ENCODE measurements at regions not wholly inside any gene's neighbourhood (a gene's known extent, or its start where the extent isn't known, plus 50 kb on each side); places are given as distances from the start of the nearest gene placed in this dataset.

GRCh38 chr18:3347286-3347803 is 85.4 kb downstream of the MYL12B start:
- no peak overlapping the region for H2AFZ ChIP-seq (ENCODE audit: low read depth, low read length)
- no peak overlapping the region for H3K4me2 ChIP-seq (ENCODE audit: insufficient read depth, low read length)
- BruUV-seq (replicated peaks): no TSS peak
- intact Hi-C loops (cut with micrococcal nuclease) (no loop called here), dilution Hi-C loops (cut with MboI; ENCODE audit: extremely low pct_ligation_motif_present, low sequenced_read_pairs) (no loop called here)
- no peaks in the 10 kb centered on the region for H3K36me3 ChIP-seq (ENCODE audit: control insufficient read depth in 2 of 2, extremely low read depth in 1 of 2, insufficient read depth in 2 of 2, low read length in 2 of 2)
- DNase-seq (ENCODE audit: low read depth, low spot score) (no peak), FAIRE-seq (no peak)
- no peak overlapping the region for H3K9ac ChIP-seq (replicated peaks; ENCODE audit: extremely low read depth, insufficient read depth, low read length)
- H3K79me2 ChIP-seq (ENCODE audit: control insufficient read depth, insufficient read depth, low read length): no peaks in the 10 kb centered on the region
- POLR2A ChIA-PET: interaction anchor here (0.6 kb wide), 1 partner anchor 60 kb away, joined by 3 read pairs; no protein-coding TSS in a partner anchor
- CTCF ChIA-PET: no interaction called here
- no peak overlapping the region for H3K27ac ChIP-seq (ENCODE audit: insufficient read depth, low read depth, low read length)
- H3K4me1 ChIP-seq (ENCODE audit: control insufficient read depth, extremely low read depth, insufficient read depth, low read length): no peaks in the 10 kb centered on the region
- no peaks in the 10 kb centered on the region for H3K9me1 ChIP-seq (replicated peaks; ENCODE audit: control insufficient read depth, extremely low read depth, insufficient read depth, low read length)
- H4K20me1 ChIP-seq (replicated peaks; ENCODE audit: control insufficient read depth, extremely low read depth, insufficient read depth, low read length): no peaks in the 10 kb centered on the region
- TF ChIP-seq EZH2 (IDR thresholded peaks at IDR 0.05; ENCODE audit: borderline replicate concordance, low read depth, low read length, severe bottlenecking) (no peak), MYC (IDR thresholded peaks at IDR 0.05; ENCODE audit: low read depth, low read length) (no peak), FOS (IDR thresholded peaks at IDR 0.05; ENCODE audit: borderline replicate concordance, insufficient read depth, low read length) (no peak), JUN (IDR thresholded peaks at IDR 0.05; ENCODE audit: borderline replicate concordance, insufficient read depth, insufficient read length, low read depth) (no peak), POLR2A (IDR thresholded peaks at IDR 0.05; ENCODE audit: low read depth, low read length) (no peak), MAX (IDR thresholded peaks at IDR 0.05; ENCODE audit: insufficient read depth, insufficient read length) (no peak), GATA2 (IDR thresholded peaks at IDR 0.05; ENCODE audit: insufficient read depth, insufficient read length, low read depth, low read length) (no peak), CTCF (IDR thresholded peaks at IDR 0.05; ENCODE audit: extremely low read depth in 1 of 2, insufficient read depth in 1 of 2, low read depth in 1 of 2, low read length in 2 of 2) (no peak), POLR2AphosphoS5 (IDR thresholded peaks at IDR 0.05; ENCODE audit: insufficient read depth, low read depth, low read length) (no peak)
- H3K27me3 ChIP-seq (ENCODE audit: control insufficient read depth in 2 of 2, insufficient read depth in 2 of 2, low read length in 2 of 2): peaks cover 10 to 12% of the 10 kb centered on the region in 2 experiments
- no peaks in the 10 kb centered on the region for H3K9me3 ChIP-seq (replicated peaks; ENCODE audit: control insufficient read depth, insufficient read depth, low read length)
- H3K4me3 ChIP-seq (replicated peaks in 1 of 3; ENCODE audit: insufficient read depth in 1 of 3, low read depth in 1 of 3, low read length in 3 of 3): no peak overlapping the region
